Lower leg skin (tissue), 4 donors: ENCODE measurements at regions not wholly inside any gene's neighbourhood (a gene's known extent, or its start where the extent isn't known, plus 50 kb on each side); places are given as distances from the start of the nearest gene placed in this dataset.
"Not testable (repeated sequence)": the region's sequence is repeated elsewhere in the genome, so short reads cannot be mapped to it uniquely, and the experiment has no call there.

Experiments
- DNase-seq, 2 donors: peaks; one replicate each; pipeline ENCODE4 v3.0.0-alpha.2; 2019; ENCODE audit warnings: low spot score in 2 of 2
- H3K4me3 ChIP-seq: fragments of 200-600 bp; sonication (generic); 2 replicates; pipeline ENCODE4 v1.5.1; 2017; ENCODE audit warnings: mild to moderate bottlenecking, low read depth; ENCODE audit not compliant: poor library complexity, severe bottlenecking
- POLR2A ChIP-seq, 2 donors: fragments of 450-650 bp; IDR thresholded peaks; one replicate each; pipeline ENCODE4 v1.6.1; 2016 to 2017; ENCODE audit warnings: antibody characterized with exemption in 2 of 2, mild to moderate bottlenecking in 1 of 2, moderate library complexity in 1 of 2
- WGBS, 2 donors: methylation state at CpG; one replicate each; pipeline ENCODE4 v1.1.5; 2018; 5-methylcytosine and 5-hydroxymethylcytosine counted together
- intact Hi-C: fragments of 100-400 bp; cut with DNase I; formaldehyde crosslinking; loops from one replicate; pipeline ENCODE4 v1.15.0; 2023; ENCODE audit warnings: low total_unique reads
- TF ChIP-seq, protein P1 (sequence below), 3 donors: fragments of 450-650 bp; IDR thresholded peaks; one replicate each; pipeline ENCODE4 v1.5.1; 2016; ENCODE audit warnings: antibody characterized with exemption in 3 of 3, mild to moderate bottlenecking in 3 of 3, moderate library complexity in 2 of 3

DNA sequence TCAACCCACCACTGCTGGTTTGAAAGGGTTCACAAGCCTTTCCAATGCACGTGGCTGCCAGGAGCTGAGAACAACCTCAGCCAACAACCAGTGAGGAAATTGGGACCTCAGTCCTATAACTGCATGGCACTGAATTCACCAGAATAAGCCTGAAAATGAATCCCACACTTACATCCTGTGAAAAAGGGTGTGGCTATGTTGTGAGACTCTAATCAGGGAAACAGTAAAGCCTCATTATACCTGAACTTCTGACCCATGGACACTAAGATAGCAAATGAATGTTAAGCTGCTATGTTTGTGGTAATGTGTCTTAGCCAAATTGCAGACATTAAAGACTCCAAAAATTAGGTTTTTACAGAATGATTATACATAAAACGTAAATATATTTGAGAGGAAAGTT, 515.8 kb downstream of the IRS1 start:
- H3K4me3 ChIP-seq = no peak overlapping the region
- no peak for DNase-seq
- intact Hi-C loops = no loop called here
- 64 to 70% methylated on average over 2 of the region's 2 CpGs for WGBS, 2 donors
- TF ChIP-seq, protein P1, sequence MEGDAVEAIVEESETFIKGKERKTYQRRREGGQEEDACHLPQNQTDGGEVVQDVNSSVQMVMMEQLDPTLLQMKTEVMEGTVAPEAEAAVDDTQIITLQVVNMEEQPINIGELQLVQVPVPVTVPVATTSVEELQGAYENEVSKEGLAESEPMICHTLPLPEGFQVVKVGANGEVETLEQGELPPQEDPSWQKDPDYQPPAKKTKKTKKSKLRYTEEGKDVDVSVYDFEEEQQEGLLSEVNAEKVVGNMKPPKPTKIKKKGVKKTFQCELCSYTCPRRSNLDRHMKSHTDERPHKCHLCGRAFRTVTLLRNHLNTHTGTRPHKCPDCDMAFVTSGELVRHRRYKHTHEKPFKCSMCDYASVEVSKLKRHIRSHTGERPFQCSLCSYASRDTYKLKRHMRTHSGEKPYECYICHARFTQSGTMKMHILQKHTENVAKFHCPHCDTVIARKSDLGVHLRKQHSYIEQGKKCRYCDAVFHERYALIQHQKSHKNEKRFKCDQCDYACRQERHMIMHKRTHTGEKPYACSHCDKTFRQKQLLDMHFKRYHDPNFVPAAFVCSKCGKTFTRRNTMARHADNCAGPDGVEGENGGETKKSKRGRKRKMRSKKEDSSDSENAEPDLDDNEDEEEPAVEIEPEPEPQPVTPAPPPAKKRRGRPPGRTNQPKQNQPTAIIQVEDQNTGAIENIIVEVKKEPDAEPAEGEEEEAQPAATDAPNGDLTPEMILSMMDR (IDR thresholded peaks at IDR 0.05) = no peak
- no peak for TF ChIP-seq POLR2A (IDR thresholded peaks at IDR 0.05)

DNA sequence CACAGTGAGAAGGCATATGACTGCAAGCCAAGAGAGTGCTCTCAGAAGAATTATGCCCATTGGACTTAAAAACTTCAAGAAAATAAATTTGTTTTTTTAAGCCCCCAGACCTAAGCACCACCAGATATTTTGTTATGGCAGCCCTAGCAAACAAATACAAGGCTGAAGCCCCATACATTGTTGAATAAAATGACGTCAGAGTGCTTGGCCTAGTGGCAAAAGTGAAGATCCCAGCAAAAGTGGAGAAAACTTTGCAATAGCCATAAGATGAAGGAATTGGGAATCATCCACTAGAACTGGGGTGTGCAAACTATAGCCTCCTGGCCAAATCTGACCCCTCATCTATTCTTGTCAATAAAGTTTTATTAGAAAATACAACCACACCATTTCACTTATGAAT, 517.5 kb downstream of the IRS1 start:
- intact Hi-C loops = no loop called here
- H3K4me3 ChIP-seq = no peak overlapping the region
- WGBS, 2 donors = 92 to 97% methylated on average over 1 of the region's 1 CpG
- no peak for DNase-seq
- no peak for TF ChIP-seq POLR2A (IDR thresholded peaks at IDR 0.05)
- TF ChIP-seq, protein P1 (IDR thresholded peaks at IDR 0.05) = no peak

GRCh38 chr2:226280136-226280535, 519.5 kb downstream of the IRS1 start:
- 87 to 92% methylated on average over 2 of the region's 2 CpGs for WGBS, 2 donors
- DNase-seq, intact Hi-C loops, H3K4me3 ChIP-seq: not testable (repeated sequence)

DNA sequence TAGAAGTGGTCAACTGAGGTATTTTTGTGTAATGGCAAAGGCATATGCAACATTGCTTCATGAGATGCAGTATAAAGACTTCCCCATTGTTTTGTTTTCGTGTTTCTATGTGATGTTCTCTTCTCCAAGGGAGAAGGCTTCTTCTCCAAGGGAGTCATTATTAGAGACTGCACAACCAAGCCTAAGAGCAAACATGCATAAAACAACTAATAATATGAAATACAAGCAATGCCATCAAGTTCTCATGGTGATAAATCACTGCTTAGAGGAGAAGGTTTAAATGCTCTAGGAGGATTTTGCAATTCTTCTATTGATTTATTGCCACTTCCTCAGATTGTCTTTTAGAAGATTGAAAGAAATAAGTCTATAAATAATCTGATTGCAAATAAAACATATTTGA, 524.4 kb downstream of the IRS1 start:
- no peak for DNase-seq
- intact Hi-C loops = no loop called here
- TF ChIP-seq, protein P1 (IDR thresholded peaks at IDR 0.05) = no peak
- no peak for TF ChIP-seq POLR2A (IDR thresholded peaks at IDR 0.05)
- H3K4me3 ChIP-seq = no peak overlapping the region
- 25 to 44% methylated on average over 1 of the region's 1 CpG for WGBS, 2 donors

DNA sequence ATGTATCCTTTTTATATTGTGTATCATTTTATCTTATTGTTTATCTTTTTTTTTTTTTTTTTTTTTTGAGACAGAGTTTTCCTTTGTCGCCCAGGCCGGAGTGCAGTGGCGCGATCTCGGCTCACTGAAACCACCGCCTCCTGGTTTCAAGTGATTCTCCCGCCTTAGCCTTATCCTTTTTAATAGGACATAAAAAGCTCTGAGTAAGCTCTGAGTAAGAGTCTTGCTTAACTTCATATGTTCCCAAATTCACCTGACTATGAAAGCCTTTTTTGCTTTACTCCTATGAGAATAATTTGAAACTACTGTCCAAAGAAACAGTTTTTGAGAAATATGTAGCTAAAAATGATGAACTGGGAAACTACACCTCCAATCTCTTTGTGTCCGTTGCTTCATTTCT, 525.5 kb downstream of the IRS1 start:
- TF ChIP-seq, protein P1 (IDR thresholded peaks at IDR 0.05) = no peak
- no peak for TF ChIP-seq POLR2A (IDR thresholded peaks at IDR 0.05)
- intact Hi-C loops = no loop called here
- no peak overlapping the region for H3K4me3 ChIP-seq
- WGBS, 2 donors = 81 to 89% methylated on average over 8 of the region's 8 CpGs
- no peak for DNase-seq

DNA sequence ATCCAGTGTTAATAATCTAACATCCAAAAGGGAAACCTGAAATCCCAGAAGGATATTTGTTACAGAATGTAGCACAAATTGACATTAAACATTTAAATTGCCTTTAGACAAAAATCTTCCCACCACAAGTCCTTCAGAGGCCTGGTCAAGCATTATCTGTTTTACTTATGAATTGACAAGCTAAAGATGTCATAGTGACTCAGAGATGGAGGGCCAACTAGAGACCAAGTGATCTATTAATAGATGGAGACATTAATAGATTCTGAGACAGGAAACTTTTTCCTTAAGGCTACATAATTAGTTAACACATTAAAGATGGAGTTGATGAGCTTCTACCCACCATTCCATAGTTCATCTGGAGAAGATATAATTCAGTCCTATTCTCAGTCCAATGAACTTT, 526.2 kb downstream of the IRS1 start:
- DNase-seq = no peak
- intact Hi-C loops = no loop called here
- TF ChIP-seq POLR2A (IDR thresholded peaks at IDR 0.05) = no peak
- TF ChIP-seq, protein P1 (IDR thresholded peaks at IDR 0.05) = no peak
- no peak overlapping the region for H3K4me3 ChIP-seq
